ENCODE measurements at regions not wholly inside any gene's neighbourhood (a gene's known extent, or its start where the extent isn't known, plus 50 kb on each side); places are given as distances from the start of the nearest gene placed in this dataset.
"Not testable (repeated sequence)": the region's sequence is repeated elsewhere in the genome, so short reads cannot be mapped to it uniquely, and the experiment has no call there.

DNA sequence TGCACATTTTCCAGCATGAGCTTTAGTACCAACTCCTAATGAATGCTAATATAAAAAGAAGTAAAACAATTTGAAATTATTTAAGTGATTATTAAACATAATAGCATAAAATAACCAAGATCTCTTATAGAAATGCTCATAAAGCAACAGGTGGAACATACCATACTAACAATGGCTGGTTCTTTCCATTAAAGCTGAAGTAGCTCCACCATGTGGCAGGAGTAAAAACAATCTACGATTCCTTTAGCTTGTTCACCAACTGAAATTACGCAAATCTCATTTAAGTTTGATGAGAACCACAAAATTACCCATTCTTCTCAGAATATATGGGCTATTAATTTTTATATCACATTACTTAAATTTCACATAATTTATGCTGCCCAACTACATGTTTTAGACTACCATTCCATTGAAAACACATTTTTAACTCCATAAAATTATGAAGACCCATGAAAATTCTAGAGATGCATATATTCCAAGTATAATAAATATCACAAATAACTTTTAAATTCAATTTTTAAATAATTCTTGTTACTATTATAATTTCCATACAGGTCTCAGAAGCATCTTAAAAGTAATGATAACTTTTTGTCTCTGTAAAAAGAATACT lies 213.6 kb downstream of the DAD1 start:
- in situ Hi-C loops (cut with MboI; ENCODE audit: low sequenced_read_pairs) = no loop called here

DNA sequence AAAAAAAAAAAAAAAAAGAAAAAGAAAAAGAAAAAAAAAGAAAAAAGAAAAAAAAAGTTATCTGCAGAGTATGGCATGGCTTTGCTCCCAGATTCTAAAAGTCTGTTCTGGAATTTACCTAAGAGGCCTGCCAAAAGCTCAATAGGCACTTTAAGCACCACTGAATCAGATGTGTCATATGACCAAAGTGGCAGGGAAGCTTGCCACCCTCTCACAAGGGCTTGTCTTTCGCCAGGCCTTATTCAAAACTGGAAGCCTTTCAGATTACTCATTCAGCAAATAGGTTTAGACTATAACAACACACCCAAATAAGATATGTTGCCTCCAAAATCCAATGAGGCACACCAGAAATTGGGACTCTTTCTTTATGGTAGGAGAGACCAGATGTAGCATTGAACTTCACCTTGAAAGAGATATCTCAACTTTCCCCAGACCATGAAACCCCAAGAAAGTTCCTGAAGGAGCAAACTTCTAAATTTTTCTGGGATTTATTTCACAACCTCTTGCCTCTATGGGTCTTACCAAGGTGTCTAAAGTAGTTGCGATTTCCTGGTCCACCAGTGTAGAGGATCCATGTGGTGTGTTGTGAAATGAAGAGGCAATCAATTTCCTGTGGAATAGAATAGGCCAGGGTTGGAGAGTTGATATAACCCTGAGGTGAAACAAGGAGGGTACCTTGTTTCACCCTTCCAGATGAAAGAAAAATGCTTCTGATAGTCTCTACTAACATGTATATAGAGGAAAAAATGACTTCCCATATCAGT lies 218.8 kb downstream of the DAD1 start:
- in situ Hi-C loops (cut with MboI; ENCODE audit: low sequenced_read_pairs) = no loop called here

DNA sequence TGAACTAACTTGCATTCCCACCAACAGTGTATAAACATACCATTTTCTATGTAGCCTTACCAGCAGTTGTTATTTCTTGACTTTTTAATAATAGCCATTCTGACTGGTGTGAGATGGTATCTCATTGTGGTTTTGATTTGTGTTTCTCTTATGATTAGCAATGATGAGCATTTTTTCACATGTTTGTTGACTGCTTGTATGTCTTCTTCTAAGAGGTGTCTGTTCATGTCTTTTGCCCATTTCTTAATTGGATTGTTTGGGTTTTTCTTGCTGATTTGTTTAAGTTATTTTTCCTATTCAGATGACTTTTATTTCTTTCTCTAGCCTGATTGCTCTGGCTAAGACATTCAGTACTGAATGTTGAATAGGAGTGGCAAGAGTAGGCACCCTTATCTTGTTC lies 230.3 kb downstream of the DAD1 start:
- in situ Hi-C loops (cut with MboI; ENCODE audit: low sequenced_read_pairs) = no loop called here

DNA sequence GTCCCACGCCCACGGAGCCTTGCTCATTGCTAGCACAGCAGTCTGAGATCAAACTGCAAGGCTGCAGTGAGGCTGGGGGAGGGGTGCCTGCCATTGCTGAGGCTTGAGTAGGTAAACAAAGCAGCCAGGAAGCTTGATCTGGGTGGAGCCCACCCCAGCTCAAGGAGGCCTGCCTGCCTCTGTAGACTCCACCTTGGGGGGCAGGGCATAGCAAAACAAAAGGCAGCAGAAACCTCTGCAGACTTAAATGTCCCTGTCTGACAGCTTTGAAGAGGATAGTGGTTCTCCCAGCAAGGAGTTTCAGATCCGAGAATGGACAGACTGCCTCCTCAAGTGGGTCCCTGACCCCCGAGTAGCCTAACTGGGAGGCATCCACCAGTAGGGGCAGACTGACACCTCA lies 239.7 kb downstream of the DAD1 start:
- in situ Hi-C loops (cut with MboI; ENCODE audit: low sequenced_read_pairs) = not testable (repeated sequence)

DNA sequence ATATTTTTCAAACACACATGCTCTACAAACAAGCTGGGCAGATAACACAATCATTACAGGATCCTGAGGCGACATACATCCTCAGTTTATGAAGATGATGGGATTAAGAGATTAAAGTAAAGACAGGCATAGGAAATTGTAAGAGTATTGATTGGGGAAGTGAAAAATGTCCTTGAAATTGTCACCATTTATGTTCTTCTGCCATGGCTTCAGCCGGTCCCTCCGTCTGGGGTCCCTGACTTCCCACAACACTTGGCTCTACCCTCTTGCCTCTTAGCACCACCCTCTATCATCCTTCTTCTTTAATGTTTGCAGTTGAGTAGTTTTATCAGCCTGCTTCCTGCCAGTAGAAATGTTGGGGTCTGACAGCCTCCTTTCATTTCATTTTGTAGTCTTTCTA lies 244.4 kb downstream of the DAD1 start:
- in situ Hi-C loops (cut with MboI; ENCODE audit: low sequenced_read_pairs) = no loop called here

DNA sequence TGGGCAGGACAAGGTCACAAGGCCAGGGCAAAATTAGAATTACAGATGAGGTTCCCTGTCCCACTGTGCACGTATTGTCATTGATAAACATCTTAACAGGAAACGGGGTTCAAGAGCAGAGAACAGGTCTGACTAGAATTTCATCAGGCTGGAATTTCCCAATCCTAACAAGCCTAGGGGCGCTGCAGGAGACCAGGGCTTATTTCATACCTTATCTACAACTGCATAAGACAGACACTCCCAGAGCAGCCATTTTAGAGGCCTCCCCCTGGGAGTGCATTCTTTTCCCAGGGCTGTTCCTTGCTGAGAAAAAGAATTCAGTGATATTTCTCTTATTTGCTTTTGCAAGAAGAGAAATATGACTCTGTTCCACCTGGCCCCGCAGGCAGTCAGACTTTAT lies 244.8 kb downstream of the DAD1 start:
- in situ Hi-C loops (cut with MboI; ENCODE audit: low sequenced_read_pairs) = not testable (repeated sequence)

DNA sequence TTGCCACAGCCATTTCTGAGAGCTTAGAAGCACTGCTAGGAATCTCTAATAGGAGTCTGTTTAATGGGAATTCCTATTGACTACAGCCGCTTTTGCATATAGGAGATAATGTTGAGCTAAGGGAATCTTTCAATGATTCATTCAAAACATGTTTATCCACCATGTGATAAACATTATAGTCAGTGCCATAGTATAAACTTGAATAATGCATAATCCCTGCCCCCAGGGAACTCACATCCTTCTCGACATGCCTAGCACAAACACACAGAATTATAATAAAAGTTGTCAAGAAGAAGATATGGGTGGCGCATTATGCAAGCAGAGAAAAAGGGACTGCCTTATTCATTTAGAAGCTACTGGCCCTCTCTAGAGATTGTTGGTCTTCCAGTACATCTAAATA lies 248.0 kb downstream of the DAD1 start:
- in situ Hi-C loops (cut with MboI; ENCODE audit: low sequenced_read_pairs) = no loop called here

DNA sequence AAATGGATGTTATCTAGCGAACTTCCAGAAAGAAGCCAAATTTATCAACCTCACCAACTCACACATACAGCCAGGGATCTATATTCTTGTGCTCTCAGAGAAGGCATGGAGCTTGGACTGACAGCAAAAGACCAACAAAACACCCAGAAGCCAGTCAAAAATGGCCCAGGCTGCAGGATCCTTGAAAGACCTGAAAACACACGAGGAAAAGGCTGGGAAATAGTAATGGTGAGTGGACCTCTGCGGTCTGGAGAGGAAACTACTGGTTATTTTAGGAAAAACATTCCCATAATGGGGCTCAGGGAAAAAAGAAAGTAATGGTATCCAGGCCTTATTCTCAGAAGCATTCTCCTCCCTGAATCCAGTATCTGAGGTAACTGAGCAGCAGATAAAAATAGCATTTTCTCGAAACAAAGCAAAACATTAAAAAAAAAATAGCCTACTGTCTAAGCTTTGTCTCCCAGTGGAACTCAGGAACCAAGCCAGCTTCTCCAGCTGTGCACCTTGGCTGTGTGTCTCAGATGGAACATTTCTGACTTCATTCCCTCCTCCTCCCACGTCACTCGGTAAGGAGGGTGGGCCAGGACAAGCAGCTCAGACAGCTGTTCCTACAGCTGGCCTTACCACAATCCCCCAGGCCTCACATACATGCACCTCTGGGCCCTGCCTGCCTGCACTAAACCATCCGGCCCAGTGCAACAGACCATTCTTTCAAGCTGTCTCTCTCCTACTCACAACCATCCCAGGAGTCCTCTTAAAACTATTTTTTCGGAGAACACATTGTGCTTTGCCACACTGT lies 249.9 kb downstream of the DAD1 start:
- in situ Hi-C loops (cut with MboI; ENCODE audit: low sequenced_read_pairs) = no loop called here

DNA sequence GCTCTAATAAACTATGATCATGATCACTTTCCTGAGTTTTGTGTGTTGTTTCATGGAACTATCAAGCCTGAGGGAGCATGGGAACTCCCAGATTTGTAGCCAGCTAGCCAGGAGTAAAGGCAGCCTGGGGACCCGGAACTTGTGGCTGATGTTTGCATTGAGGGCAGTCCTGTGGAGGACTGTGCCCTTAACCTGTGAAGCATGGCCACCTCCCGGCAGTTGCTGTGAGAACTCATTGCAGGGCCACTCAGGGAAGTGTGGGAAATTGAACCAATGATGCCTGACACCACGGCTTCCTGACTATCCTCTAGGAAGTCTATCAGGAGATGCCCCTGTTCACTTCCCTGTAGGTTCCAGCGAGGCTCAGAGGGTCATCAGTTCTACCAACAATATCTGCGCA lies 250.6 kb downstream of the DAD1 start:
- in situ Hi-C loops (cut with MboI; ENCODE audit: low sequenced_read_pairs) = no loop called here

DNA sequence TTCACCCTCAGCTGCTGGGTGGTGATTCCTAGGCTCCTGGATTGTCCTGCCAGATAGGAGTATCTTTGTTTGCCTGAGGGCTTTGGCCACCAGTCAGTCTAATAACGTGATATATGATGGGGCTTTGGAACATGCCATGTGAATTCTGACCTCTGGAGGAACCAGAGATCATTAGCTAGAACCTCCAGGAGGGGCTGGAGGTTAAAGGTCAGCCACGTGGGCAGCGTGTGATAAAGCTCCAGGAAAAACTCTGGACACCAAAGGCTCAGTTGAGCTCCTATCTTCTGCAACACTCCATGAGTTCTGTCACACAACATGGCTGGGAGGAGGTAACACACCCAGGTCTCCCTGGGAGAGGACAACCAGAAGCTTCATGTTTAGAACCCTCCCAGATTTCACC lies 251.1 kb downstream of the DAD1 start:
- in situ Hi-C loops (cut with MboI; ENCODE audit: low sequenced_read_pairs) = no loop called here

DNA sequence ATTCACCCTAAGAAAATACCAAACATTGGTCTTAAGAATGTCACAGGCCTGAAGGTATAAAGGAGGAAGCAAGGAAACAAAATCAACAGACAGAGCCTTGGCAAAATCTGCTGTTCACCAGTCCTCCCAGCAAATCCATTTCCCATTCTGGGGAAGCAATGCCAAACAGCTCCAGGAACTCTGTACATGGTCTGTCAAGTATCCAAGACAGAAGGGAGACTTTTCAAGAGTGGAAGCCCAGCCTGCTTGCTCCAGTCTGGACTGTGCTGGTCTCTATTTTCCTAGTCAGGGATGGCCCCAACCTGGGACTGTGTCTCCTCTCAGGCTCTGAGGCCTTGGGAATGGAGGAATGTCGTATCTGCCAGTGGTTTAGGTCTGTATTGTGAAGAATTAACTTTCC lies 251.5 kb downstream of the DAD1 start:
- in situ Hi-C loops (cut with MboI; ENCODE audit: low sequenced_read_pairs) = no loop called here

DNA sequence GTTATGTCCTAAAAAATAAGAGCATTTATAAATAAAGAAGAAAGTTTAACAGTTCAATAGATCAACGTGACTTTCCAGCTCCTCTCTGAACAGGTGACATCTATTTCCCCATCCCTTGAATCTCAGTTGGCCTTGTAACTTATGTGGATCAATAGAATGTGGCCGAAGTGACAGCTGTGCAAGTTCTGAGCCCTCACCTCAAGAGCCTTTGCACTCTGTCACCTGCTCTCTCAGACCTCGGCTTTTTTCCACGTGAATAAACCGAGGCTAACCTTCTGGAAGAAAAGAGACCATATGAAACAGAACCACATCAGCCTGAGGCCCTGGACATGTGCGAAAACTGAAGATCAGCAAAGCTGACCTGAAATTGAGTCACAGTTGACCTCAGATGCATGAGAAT lies 253.0 kb downstream of the DAD1 start:
- in situ Hi-C loops (cut with MboI; ENCODE audit: low sequenced_read_pairs) = no loop called here

DNA sequence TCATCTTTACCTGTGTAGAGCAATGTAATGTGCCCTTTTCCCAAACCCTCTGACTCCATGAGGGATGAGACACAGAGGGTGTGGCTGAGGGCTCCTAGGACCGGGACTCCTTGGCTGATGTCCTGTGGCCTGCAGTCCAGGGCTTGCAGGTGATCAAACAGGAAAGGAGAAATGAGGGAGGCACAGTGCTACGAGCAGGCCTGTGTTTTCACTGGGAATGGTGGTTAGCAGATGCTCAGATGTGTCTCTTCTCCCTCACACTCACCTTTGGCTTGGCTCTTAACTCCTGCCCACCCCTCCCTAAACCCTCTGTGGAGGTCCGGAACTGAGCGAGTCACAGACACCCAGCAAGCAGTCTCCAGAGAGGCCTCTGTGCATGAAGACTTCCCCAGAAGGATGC lies 254.4 kb downstream of the DAD1 start:
- in situ Hi-C loops (cut with MboI; ENCODE audit: low sequenced_read_pairs) = no loop called here

DNA sequence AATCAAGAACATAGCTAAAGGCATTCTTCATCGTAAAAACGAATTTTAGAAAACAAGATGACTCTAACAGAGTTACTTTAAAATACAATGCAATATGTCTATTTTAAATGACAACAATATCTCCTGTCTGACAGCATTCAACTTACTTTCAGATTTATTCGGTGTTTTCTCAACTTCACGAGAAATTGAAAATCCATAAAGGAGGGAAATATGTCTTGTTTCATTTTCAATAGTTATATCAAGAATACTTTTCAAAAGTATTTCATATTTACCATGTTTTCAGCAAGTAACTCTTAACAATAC lies 254.8 kb downstream of the DAD1 start:
- in situ Hi-C loops (cut with MboI; ENCODE audit: low sequenced_read_pairs) = no loop called here

DNA sequence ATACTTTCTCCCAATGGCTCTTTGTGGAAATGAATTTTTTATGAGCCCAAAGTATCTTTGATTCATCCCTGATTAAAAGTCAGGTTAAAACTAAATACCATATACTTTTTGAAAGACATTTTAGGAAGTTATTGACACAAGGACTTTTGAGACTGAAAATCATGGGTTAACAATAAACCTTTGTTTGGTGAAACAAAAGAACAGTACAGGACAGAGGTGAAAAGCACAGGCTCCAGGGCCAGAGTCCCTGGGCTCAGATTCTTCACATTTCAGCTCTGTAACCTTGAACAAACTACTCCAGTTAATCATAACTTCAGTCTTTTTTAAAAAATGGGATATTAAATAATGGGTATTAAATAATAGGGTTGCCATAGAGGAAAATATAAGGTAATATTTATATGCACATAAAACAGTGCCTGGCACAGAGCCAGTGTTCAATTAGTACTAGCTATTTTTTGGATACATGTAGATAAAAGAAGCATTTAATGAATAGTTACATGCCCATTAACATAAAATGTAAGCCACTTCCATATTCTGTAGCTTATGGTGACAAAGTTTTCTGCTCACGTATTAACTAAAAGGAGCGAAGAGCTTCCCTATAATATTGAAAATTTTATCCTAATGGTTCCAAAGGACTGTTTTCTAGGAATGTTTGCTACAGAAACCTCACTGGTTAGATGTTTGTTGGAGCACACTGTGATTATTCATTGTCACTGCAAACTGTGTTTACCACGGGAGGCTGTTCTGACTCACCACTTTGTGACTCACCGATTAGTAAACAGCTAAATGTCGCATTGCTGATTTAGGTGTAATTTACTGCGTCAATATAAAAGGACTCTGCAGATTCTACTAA lies 255.4 kb downstream of the DAD1 start:
- in situ Hi-C loops (cut with MboI; ENCODE audit: low sequenced_read_pairs) = no loop called here

DNA sequence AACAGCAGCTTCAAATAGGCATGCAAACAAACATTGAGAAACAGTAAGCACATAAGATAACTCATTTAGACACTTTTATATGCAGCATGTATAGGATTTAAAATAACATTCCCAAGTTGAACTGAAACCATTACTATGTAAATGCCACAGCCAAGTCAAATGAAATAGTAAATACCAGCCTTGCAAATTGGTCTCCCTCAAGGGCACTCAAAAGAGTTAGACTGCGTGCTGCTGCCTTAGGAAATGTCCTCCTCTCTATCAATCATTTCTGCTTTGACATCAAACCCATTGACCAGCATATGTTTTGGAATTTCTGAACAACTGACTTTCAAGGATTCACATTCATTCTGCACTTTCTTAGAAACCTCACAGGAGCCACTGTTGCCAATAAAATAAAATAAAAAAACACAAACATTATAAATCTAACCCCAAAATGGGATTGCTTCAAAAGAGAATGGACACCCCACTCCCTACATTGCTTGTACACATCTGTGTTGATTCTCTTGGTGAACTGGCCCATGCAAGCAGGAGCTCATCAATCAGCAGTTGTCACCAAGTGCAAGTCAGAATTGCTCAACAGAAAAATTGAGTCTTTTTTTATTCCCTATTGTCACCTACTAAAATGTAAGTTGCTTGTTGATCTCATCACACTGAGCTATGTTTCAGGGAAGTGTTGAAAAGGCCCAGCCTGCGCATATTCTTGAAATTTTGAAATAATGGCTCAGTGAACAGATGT lies 256.2 kb downstream of the DAD1 start:
- in situ Hi-C loops (cut with MboI; ENCODE audit: low sequenced_read_pairs) = no loop called here

DNA sequence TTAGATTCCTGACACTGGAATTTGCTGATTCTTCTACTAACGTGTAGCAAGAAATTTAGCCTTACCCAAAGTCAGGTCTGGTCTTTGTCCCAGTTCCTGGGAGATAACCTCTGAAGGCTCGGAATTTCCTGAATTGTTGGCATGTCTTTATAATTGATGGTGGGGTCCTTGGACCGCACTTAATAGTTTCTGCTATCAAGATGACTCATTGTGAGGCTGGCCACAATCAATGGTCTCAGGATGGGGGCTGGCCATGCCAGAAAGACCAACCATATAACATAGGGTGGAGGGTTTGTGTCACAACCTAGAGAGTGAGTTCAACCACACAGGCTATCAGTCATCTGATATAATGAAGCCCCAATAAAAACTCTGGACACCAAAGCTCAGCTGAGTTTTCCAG lies 259.7 kb downstream of the DAD1 start:
- in situ Hi-C loops (cut with MboI; ENCODE audit: low sequenced_read_pairs) = no loop called here

DNA sequence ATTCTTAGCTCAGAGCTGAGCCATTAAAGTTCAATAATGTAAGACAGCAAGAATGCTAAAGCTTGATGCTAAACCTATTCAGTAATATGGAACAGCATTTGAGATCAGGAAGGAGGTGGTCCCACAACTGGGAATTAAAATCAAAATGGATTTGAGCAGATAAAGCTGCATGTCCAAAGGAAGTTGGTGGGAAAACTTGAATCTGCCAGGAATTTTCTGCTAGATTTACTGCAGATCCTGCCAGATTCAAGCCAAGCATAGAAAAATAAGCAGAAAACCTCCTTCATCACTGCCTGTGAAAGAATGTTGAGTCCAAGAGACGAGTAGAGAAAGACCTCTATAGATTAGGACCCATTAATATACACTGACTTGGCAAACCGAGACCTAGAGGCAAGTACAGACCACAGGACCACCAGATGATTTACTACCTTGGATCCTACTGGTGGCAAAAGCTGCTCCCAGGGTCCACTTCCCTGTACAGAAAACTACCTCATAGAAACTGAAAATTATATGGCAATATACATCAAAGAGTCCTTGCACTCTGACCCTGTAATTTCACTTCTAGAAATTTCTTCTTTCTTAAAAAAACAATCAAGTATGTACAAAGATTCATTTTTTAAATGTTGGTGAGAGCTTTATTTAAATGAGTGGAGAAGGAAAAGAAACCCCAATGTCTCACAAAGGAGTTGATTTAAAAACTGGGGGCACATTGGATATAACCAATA lies 263.2 kb downstream of the DAD1 start:
- in situ Hi-C loops (cut with MboI; ENCODE audit: low sequenced_read_pairs) = no loop called here

DNA sequence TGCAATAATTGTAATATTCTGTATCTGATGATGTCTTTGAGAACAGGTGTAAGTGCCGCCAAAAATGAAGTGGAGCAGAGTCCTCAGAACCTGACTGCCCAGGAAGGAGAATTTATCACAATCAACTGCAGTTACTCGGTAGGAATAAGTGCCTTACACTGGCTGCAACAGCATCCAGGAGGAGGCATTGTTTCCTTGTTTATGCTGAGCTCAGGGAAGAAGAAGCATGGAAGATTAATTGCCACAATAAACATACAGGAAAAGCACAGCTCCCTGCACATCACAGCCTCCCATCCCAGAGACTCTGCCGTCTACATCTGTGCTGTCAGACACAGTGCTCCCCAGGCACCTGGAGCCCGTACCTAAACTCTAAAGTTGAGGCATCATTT lies 268.7 kb downstream of the DAD1 start:
- in situ Hi-C loops (cut with MboI; ENCODE audit: low sequenced_read_pairs) = no loop called here
